Ureter (tissue), 1 donor: ENCODE measurements at regions not wholly inside any gene's neighbourhood (a gene's known extent, or its start where the extent isn't known, plus 50 kb on each side); places are given as distances from the start of the nearest gene placed in this dataset.

ENCODE experiments used
- DNase-seq: peaks from one replicate; pipeline ENCODE4 v3.0.0-alpha.2; 2020; ENCODE audit warnings: low spot score
- donor health status: DM: yes; HTN: yes; CAD: no.

DNA sequence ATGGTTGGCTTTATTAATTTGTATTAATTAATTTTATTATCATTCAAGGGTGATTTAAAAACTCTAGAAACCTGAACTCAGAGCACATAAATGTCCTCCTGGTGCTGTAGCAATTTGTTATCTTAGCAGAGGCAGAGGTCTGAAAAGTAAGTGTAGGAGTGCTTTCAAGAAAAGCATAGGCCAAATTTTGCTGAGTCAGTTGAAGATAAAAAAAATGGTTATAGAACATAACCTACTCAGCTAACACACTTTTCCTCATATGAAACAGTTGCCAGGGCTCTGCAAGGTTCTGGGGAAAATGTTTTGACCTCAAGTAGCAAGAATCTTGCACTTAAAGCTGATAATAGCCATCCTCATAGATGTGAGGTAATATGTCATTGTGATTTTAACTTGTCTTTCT, 53.5 kb upstream of the CHODL start:
- DNase-seq = no peak

DNA sequence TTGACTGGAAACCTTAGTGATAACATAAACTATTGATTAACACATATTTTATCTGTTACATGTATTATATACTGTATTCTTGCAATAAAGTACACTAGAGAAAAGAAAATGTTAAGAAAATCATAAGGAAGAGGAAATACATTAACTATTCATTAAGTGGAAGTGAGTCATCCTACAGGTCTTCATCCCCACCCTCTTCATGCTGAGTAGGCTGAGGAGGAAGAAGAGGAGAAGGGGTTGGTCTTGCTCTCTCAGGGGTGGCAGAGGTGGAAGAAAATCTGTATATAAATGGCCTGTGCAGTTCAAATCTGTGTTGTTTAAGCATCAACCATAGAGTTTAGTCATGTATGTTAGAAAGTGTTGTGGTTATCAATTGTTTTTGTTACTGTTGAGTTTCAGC, 66.1 kb upstream of the CHODL start:
- no peak for DNase-seq

DNA sequence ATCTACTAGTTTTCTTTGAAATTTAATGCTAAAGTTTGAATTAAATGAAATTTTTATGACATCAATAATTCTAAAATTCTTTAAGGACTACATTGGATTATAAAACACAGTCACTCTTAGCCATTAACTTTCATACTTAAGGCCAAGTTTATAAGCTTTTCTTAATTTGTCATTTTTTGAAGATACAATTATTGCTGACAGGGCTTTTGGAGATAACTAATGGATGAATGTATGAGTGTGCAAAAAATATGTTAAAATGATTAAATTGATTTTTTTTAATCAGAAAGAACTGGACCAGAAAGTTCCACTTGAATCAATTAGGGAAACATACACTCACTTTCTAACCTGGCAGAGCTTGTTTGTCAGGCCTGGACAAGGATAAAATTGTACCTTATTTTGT, 70.3 kb upstream of the CHODL start:
- no peak for DNase-seq

DNA sequence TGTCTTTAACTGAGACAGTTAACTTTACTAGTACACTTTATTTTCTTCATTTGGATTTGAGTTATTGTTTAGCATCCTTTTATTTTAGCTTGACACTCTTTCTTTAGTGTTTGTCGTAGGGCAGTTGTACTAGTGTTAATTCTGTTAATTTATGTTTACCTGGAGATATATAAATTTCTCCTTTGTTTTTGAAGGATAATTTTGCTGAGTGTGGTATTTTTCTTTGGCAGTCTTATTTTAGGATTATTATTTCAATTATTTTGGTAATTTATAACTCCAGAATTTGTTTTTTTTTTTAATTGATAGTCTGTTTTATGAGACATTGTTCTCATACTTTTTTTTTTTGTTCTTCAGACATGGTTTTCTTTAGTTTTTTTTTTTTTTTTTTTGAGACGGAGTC, 73.8 kb upstream of the CHODL start:
- DNase-seq = no peak

DNA sequence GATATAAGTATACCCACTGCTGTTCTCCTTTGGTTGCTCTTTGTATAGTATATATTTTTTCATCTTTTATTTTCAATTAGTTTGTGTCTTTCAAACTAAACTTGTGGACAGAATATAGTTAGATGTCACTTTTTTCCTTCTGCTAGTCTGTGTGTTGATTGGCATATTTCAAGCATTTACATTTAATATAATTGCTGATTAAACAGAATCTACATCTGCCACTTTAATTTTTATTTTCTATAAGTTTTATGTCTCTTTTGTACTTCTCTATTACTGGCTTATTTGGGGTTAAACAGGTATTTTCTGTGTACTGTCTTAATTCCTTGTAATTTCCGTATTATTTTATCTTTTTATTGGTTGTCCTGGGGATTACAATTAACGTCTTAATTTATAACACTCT, 74.4 kb upstream of the CHODL start:
- no peak for DNase-seq

DNA sequence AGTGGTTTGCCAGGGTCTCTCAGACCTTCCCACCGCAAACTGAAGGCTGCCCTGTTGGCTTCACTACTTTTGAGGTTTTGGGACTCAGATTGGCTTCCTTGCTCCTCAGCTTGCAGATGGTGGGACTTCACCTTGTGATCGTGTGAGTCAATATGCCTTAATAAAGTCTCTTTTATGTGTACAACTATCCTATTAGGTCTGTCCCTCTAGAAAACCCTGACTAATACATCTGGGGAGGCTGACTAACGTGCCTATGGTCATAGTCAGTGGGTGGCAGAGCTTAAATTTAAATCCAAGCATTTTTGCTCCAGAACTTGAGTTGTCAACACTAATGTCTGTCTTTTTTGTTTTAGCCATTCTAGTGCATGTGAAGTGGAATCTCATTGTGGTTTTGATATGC, 76.5 kb upstream of the CHODL start:
- no peak for DNase-seq

DNA sequence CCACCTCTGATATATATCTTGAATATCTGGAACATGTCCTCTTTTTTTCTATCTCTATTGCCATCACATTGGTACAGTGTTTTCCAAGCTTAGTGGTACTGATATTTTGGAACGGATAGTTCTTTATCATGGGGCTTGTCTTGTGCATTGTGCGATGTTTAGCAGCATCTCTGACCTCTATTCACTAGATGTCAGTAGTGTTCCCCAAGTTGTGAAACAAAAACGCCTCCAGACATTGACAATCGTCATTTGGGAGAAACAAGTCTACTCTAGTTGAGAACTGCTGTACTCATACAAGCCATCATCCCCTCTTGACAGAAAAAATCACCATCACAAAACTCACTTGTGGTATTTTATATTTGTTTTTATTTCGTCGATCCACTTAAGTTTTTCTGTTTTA, 79.7 kb upstream of the CHODL start:
- DNase-seq = no peak

DNA sequence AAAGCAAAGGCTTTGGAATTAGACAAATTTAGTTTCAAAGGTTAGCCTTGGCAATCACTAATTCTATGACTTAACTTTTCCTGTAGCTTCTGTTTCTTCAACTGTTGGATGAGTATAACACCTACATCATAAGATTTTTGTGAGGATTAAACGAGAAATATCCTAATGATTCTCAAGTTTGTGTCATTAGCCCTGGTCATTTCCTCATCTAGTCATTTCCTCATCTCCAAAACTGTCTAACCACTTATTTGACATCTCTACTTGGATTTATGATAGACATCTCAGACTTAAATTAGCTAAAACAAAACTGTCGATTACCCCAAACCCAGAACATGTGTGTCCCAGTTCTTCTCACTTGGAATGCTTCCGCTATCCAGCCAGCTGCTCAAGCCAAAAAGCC, 80.2 kb upstream of the CHODL start:
- DNase-seq = no peak

DNA sequence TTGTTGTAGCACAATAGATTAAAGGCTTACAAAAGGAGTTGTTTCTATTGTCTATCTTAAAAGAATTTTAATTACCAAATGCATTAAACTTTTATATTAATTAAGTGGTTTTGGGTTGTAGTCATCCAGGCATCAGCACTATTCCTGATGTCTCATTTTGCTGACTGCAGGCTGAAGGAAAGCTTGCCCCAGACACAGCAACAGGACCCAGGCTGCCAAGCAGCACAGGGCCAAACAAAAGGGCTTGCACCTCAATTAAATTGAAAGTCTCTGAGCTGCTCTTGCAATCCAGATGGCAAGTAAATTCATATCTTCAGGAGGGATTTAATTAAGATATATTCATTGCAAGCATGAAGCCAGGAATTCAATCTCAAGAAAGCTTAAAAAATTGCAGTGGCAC, 80.7 kb upstream of the CHODL start:
- DNase-seq = no peak

DNA sequence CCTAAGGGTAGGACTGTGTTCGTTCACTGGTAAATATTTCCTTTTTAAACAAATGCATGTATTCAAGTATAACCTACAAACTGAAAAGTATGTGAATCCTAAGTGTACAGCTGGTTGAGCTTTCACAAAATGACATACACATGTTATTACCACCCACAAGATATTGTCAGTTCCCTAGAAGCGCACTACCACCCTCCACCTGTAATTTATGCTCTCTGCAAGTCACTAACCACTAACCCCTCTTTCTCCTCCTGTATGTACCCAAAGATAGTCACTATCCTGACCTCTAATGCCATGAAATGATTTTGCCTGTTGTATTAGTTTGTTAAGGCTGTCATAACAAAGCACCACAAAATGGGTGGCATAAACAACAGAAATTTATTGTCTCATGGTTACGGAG, 82.8 kb upstream of the CHODL start:
- no peak for DNase-seq

DNA sequence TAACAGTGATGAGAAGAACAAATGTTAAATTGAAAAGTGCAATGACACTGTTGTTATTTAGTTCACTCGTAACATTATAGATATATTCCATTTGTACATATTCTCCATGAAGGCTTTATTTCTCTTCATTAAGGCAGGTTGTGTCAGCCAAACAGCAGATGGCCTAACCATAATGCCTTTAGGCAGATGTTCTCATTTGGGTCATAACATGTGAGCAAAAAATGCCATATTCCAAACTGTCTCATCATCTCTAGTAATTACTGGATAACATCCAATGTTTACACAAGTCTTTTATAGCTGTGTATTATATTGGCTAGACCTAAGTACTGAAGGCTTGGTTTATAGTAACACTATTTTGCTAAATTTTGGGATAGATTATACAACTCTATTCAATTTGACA, 87.2 kb upstream of the CHODL start:
- no peak for DNase-seq

DNA sequence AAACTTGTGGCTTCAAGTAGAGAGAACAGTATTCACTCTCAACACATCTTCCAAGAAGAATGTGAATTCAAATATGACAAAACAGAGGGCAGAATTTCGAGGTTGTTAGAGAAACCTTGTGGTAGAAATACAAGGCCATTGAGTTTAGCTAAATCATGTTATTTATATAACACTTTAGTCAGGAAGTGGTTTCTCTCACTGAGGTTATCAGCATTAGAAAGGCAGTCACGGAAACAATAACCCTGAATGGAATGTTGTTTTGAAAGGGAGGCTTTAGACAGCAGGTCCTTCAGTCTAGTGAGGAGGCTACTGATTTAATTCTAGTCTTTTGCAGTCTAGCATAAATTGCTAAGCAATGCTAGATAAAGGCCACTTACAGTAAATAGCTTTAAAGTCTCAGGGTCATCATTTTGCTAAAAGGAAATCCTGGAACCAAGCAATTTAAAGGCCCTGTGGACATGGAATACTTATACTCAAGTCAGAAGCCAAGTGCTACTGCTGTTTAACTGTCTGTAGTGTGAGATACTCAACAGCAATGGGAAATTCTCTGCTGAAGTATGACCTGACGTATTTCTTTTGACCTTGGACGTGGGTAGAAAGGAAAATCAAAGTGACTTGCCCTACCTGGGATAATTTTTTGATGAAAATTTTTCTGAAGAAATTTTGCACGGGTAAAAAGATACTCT, 89.0 kb upstream of the CHODL start:
- no peak for DNase-seq

DNA sequence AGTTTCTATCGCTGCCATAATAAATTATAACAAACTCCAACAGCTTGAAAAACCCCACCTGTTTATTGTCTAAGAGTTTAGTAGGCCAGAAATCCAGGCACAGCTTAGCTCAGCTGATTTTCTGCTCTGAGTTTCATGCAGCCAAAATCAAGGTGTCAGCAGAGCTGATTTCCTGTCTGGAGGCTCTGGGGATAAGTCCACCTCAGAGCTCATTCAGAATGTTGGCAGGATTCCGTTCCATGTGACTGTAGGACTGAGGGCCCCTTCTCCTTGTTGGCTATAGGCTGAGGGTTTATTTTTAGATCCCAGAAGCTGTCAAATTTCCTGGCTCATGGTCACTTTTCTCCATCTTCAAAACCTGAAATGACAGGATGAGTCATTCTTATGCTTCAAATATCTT, 91.6 kb upstream of the CHODL start:
- DNase-seq = no peak

DNA sequence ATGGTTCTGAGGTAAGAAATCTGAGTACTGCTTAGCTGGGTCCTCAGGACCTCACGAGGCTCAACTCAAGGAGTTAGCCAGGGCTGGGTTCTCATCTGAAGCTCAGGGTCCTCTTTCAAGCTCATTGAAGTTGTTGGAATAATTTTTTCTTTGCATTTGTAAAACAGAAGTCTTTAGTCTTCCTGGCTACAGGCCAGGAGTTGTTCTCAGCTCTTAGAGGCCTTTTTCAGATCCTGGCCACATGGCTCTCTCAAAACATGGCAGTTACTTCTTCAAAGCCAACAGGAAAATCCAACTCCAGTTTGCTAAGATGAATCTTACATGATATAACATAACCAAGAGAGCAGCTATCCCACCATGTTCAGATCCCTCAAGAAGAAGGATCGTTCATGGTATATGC, 92.3 kb upstream of the CHODL start:
- no peak for DNase-seq

DNA sequence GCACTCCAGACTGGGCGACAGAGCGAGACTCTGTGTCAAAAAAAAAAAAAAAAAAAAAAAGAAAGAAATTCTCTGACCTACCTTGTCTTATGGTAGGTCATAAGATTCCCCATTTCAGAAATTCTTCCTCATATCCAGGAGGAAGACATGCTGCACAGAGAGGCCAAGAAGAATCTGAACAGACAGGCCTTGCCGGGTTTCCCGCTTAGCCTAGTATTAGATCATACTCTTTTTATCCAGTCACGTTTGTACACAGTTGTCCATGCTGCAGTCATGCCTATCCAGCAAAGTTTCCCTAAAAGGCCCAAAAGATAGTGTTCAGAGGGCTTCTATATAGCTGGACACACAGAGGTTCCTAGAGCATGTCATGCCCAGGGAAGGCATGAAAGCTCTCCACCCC, 93.6 kb upstream of the CHODL start:
- no peak for DNase-seq

DNA sequence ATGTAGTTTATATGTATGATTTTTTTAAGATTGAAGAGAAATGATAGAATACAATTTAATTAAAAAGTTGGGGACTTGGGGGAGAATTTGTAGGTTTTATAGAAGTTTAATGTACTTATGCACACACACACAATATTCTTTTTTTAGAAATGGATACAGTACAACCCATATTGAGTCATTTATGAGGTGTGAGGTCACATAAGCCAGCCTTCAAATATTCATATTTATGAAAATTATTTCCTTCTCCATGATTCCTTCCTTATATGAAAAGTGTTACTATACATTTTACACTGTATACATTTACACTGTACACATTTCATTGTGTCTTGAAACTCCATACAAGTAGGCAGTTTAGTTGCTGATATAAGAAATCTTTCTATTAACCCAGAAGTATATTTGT, 96.2 kb upstream of the CHODL start:
- no peak for DNase-seq

DNA sequence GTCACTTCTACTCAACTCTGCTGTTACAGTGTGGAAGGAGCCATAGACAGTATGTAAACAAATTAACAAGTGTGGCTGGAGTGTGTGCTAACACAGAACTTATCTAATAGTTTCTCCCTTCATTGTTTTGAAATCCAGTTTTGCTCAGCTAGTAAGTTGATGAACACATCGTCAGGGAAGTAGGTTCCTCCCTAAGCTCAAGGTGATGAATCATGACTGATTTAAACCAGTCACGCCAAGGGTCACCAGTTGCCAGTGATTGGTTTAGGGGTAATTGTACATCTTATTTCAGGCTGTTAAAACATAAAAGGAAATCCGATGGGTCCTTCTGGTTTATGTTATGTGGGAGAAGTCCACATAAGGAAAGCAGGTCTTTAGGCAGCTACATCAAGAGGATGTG, 97.0 kb upstream of the CHODL start:
- DNase-seq = no peak

DNA sequence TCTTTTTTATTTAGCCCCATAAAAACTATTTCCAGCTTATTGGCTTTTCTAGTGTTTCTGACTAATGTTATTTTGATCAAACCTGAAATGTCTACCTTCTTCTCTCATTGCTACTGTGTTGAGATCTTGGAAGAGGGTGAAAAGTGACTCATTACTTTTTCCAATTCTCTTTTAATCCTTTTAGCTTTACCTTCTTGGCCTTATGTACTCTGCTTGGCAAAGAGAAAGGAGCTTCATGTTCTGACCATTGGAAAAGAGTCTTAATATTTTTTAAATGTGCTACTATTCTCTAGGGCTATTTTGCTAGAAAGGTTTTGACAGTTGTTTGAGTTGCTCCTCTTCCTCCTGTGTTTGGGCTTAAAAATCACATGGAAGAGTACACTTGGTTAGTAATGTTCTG, 97.8 kb upstream of the CHODL start:
- no peak for DNase-seq

DNA sequence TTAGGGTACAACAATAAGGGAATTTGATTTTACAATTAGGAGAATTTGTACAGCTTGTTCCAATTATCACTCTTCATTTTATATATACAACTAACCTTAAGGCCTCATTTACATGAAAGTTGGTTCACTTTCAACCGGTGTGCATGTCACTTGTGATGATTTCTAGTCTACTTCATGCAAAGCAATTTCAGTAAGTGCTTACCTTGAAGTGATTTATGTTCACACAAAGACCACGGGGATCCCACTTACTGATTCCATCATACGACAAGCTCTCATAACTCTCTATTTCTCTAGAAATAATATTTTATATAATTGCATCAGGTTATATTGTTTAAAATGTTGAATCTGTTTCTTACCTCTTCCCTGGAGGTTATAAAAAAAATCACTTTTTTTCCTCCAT, 100.3 kb upstream of the CHODL start:
- no peak for DNase-seq

DNA sequence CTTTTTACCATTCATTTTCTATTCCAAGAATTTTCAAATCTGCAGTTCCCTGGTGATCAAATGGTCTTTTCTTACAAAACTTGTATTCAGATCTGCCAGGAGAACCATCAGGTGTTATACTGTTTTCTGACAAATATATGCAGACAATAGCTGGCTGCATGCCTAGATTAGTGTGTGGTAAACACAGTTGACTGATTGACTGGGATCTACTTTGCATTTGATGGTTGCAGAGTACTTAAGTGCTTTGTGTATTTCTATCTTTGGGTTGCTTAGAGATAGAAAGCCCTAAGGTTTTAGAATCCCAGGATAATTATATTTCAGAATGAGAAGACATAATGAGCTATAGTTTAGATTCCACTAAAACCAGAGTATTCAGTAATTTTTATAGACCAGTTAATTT, 102.0 kb upstream of the CHODL start:
- DNase-seq = no peak

DNA sequence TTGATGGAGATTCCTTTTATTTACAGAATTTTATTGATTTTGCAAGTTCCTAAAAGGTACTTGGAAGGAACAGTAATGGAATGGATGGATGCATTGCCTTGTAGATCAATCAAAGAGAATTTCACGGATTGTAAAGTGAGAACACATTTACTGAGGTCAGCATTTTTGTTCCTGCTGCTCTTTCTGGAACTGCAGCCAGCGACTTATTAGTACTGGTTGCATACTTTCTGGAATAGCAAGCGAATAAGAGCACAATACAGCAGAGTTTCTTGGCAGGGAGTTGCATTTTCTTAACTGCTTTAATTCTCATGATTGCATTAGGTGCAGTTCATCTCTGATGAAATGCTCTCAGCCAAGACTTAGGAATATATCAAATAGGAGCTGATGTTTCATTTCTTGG, 106.1 kb upstream of the CHODL start:
- DNase-seq = no peak

DNA sequence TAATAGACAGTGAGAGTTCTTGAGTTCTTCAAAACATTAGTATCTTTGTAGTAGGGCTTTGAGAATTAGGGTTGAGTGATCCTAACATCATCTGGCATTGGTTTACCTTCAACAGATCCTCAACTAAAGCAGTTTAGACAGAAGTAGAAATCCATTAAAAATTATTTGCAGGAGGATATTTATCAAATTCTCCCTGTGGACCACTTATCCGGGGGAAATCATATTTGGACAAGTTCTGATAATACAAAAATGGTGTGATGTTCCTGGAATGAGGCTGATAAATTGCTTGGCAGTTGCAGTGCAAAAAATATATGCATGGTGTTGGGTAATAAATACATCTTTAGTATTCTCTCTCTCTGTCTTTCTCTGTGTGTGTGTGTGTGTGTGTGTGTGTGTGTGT, 115.1 kb upstream of the CHODL start:
- no peak for DNase-seq

DNA sequence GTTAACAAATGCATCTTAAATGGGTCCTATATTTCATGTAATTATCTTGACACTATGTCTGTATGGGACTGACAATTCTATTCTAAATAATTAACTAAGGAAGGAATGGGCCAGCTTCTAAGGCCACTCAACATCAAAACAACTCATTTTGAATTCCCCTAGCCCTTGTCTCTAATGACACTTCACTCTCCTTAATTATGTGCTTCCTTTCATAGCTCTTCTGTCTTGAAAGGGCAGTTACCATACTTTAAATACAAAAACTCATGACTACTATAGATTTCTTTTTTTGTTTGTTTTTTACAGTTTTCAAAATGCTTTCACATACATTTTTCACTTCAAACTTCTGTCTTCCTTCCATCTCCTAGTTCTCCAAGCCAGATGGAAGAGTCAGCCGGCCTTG, 126.1 kb upstream of the CHODL start:
- no peak for DNase-seq

DNA sequence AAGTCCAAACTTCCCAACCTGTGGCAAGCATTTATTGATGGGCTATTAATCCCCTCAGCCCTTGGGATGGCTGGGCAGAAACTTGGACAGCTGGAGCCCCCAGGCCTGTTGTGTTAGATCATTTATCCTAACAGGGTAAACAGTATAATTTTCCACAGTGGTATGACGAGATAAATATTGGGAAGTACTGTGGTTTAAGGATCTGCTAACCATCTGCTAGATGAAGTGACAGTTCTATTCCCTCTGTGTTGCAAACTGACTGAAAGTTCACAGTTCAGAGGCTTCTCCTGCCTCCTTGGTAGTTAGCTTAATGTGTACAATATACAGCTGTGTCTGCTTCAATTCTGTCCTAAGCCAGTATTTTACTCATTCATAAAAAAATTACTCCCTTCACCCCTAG, 127.5 kb upstream of the CHODL start:
- DNase-seq = no peak

DNA sequence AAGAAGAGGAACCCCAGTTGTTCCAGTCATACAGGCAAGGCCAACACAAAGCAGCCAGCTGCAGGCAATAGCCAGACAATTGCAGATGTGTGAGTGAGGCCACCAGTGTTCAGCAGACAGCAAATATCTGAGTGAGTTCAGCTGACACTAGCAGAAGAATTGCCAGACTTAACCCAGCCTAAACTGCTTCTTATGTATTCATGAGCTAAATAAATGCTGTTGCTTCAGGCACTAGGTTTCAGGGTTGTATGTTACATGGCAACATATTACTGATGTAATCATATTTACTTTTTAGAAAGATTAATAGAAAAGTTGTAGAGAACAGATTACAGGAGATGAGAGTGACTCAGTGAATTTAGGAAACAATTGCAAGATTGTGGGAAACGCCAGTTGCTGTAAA, 129.8 kb upstream of the CHODL start:
- DNase-seq = no peak
